HG03159 (cell line): ENCODE measurements at regions not wholly inside any gene's neighbourhood (a gene's known extent, or its start where the extent isn't known, plus 50 kb on each side); places are given as distances from the start of the nearest gene placed in this dataset.
"Not testable (repeated sequence)": the region's sequence is repeated elsewhere in the genome, so short reads cannot be mapped to it uniquely, and the experiment has no call there.

Source experiments
- ATAC-seq: cut with Tn5 transposase; IDR thresholded peaks from one replicate; pipeline ENCODE4 v1.9.1; 2021; ENCODE audit warnings: mild to moderate bottlenecking, moderate library complexity; ENCODE audit not compliant: unreplicated experiment

DNA sequence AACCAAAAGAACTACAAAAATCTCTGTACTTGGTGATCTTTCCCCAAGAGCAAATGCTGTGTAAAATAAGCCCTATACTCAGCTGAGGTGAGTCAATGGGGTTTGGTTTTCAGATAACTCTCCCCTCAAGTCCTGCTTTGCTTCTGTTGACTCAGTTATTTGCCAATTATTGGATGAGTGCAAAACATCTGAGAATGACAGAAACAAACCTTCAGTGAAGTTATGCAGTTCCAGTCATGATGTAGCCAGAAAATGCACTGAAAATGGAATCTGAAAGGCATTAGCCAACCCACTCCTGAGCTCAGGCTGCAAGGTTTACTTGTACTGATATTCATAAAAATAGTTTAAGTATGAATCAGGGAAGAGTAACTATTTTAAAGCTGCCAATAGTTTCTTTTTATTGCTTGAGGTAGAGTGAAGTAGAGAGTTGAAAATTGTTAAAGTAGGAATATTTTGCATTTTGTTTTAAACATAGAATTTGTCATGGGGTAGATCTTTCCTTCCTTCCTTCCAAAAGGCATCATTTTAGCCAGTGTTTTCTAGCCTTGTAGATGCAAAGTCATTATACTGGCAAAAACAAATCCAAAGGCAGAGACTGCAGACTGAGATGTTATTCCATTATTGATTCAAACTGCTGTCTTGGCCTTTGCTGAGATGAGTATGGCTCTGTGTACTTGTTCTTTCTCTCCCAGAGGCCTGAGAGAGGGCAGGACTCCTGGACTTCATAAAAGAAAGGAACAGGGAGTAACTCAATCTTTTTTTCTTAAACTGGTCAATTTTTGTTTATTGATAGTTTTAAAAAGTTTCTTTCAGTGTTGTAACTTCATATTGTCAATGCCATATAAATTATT is 215.3 kb downstream of the RND3 start:
- no peak for ATAC-seq

DNA sequence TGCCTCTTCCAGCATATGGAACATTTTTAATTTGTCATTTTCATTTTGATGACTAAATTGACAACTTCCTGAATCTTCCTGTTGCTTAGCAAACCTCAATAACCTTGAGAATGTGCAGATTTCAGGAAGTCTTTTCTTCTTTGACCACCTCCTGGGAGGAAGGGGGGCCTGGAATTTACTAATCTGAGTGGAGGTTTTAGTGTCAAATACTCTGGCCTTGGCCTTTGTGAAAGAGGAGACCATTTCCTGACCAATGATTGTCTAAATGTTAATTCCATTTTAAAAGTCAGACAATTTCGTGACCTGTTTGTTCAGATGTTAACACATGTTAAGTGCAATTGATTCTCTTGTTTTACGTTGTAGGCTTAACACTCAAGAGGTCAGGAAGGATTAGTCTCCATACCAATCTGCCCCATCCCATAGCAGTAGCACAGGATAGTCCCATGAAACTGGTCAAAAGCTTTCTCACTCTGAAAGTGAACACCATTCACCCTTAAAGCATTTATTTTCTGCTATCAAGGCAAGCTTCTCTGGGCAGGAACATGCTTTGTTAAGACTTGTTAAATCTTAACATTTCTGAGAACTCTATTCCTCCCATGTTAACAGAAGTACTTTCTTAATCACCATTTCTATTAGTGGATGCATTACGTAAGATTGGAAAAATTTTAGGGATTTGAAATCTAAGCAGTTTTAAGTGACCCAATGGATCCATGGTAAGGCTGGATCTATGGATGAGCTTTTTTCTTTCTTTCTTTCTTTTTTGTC is 219.6 kb downstream of the RND3 start:
- no peak for ATAC-seq

- no peak for ATAC-seq
Measured at GRCh38 chr2:150266931-150267330, 220.5 kb downstream of the RND3 start.

- ATAC-seq = no peak
Measured at GRCh38 chr2:150264442-150264841, 223.0 kb downstream of the RND3 start.

DNA sequence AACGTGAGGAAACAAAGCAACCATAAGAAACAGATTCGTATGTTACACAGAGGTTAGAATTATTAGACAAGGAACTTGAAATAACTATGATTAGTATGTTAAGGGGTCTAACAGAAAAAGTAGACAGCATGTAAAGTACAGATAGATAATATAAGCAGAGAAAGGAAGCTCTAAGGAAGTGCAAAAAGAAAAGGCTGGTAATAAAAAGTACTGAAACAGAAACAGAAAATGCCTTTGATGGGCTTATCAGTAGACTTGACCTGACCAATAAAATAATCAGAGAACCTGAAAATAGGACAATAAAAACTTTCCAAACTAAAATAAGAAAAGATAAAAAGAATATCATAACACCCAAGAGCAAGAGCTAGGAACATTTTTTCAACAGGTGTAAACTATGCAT is 225.8 kb downstream of the RND3 start:
- ATAC-seq = no peak

GRCh38 chr2:150260636-150261035 is 226.8 kb downstream of the RND3 start:
- no peak for ATAC-seq

DNA sequence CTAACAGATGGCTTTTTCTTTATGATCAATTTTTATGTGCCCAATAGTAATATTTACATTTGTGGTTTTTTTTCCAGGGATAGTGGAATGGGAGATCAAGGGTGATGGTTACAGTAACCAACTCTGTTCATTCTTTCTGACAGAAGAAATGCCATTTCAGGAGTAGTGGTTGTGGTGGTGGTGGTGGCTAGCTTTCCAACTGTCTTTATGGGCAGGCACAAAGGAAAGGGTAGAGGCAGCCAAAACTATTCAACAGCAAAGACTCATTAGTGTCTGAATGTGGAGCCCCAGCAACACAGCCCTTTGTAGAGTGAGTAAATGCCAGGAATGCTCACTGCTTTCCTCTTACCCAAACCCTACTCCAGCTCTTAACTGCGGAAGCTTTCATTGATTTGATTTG is 227.7 kb downstream of the RND3 start:
- no peak for ATAC-seq

GRCh38 chr2:150258781-150259307 is 228.6 kb downstream of the RND3 start:
- ATAC-seq = no peak

GRCh38 chr2:150256736-150257135 is 230.7 kb downstream of the RND3 start:
- no peak for ATAC-seq

DNA sequence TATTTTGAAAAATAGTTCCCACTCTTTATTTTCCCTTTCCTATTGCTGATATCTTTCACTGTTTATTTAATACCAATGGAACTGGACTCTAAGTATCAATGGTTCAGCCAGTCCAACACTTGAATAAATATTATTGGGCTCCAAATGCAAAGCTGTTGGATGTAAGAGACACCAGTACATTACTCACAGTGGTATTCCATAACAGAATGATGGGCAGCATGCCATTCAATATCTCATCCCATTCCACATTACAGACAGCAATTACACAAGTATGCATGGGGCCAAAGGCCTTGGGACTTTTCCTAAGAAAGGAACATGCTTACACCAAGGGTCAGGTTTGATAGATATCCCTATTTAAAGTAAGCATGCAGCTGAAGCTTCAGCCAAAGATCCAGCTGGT is 231.9 kb downstream of the RND3 start:
- no peak for ATAC-seq

DNA sequence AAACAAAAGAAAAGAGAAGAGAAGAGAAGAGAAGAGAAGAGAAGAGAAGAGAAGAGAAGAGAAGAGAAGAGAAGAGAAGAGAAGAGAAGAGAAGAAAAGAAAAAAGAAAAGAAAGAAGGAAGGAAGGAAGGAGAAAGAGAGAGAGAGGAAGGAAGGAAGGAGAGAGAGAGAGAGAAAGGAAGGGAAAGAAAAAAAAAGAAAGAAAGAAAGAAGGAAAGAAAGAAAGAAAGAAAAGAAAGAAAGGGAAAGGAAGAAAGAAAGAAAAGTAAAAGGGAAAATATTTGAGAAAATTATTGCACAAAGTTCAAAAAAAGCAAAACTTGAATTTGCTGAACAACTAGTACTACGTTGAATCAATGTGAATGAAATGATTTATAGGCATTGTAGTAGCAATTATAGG is 237.7 kb downstream of the RND3 start:
- not testable (repeated sequence) for ATAC-seq

GRCh38 chr2:150247481-150247880 is 240.0 kb downstream of the RND3 start:
- no peak for ATAC-seq

- no peak for ATAC-seq
Measured at GRCh38 chr2:150234787-150235446, 252.6 kb downstream of the RND3 start.

DNA sequence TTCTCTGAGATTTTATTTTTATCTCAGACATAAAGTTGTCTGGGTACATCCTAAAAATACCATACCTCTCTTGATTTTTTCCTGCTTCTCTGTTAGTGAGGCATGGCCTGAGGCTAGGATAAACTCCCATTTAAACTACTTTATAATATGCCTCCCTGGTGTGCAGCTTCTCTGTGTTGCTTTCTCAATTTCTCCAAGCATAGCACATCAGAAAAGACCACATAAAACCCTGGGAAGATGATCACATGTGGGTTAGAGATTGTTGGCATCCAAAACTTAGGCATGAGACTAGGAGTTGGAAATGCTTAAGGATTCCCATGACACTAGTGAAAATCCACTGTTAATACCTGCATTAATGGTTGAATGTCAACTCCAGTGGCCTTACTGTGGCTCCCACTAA is 254.6 kb downstream of the RND3 start:
- no peak for ATAC-seq

GRCh38 chr2:150232321-150232720 is 255.1 kb downstream of the RND3 start:
- no peak for ATAC-seq

DNA sequence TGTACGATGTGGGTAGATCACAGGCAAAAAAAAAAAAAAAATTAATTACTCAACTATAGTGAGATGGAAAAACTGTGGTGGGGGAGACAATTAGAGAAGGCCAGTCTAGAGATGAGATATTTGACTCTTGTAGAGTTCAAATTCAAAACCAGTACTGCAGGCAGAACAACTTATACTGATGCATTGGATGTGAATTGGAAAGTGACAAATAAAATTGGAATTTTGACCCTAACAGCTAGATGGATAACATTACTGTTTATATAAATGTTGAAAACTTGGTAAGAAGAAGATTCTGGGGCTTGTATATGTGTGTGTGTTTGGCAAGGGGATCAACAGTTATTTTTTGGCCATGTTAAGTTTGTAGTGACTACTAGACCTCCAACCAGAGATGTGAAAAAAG is 256.9 kb downstream of the RND3 start:
- ATAC-seq = no peak

GRCh38 chr2:150230004-150230403 is 257.5 kb downstream of the RND3 start:
- ATAC-seq = no peak

GRCh38 chr2:150228936-150229335 is 258.5 kb downstream of the RND3 start:
- no peak for ATAC-seq

- no peak for ATAC-seq
Measured at GRCh38 chr2:150225030-150225429, 262.4 kb downstream of the RND3 start.

GRCh38 chr2:150224321-150224720 is 263.1 kb downstream of the RND3 start:
- no peak for ATAC-seq

DNA sequence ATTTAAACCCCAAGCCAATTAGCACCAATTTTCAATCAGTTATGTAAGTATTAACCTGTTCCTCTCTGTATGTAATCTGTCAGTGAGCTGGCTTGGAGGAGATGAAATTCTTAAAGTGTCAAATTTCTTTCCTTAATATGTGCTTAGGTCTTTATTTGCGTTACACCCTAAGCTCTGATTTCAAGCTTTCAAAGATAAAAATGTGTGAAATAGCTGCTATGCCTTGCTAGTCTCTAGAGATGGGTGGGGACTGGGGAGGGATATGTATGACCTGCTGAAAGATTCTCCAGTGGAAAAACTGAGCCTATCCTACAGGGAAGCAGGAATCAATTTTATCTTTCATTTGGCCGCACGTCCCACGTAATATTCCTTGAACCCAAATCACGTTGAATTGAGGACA is 264.5 kb downstream of the RND3 start:
- no peak for ATAC-seq
